ENCODE measurements at regions not wholly inside any gene's neighbourhood (a gene's known extent, or its start where the extent isn't known, plus 50 kb on each side); places are given as distances from the start of the nearest gene placed in this dataset.

DNA sequence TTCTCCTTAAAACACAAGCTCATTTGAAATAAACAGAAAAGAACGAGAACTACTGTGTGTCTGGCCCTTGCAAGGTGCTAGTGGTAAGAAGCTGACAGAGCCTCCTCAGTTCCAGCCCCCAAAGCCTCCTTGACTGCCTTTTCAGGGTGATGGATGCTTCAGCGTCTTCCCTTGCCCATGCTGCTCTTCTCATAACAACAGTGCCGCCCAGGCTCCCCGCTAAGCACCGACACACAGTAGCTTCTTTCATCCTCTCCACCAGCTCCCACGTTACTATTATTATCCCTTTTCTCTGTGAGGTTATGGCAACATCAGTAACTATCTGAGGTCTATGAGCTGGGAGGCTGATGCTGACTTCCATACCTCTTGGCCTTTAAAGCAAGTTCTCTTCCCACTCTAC is 418.6 kb downstream of the TSN start:
- TF ChIP-seq POLR2A (IDR thresholded peaks at IDR 0.05; ENCODE audit: low read length) (no peak), GATA1 (IDR thresholded peaks at IDR 0.05; ENCODE audit: low read depth, low read length) (no peak)
